ENCODE measurements at regions not wholly inside any gene's neighbourhood (a gene's known extent, or its start where the extent isn't known, plus 50 kb on each side); places are given as distances from the start of the nearest gene placed in this dataset.

GRCh38 chr14:99333841-99334635 is 62.0 kb upstream of the BCL11B start:
- no peak overlapping the region for H3K27ac ChIP-seq
- no peak overlapping the region for H3K4me3 ChIP-seq
- no peaks in the 10 kb centered on the region for H3K9me3 ChIP-seq
- no peak for DNase-seq
- intact Hi-C loops (cut with DNase I; ENCODE audit: low total_unique reads) (no loop called here), in situ Hi-C loops (cut with MboI; ENCODE audit: low sequenced_read_pairs in 4 of 4) (no loop called here)
- no peaks in the 10 kb centered on the region for H3K4me1 ChIP-seq
- H3K36me3 ChIP-seq, result no peaks in the 10 kb centered on the region
- ATAC-seq, result no peak
- TF ChIP-seq, protein P1, sequence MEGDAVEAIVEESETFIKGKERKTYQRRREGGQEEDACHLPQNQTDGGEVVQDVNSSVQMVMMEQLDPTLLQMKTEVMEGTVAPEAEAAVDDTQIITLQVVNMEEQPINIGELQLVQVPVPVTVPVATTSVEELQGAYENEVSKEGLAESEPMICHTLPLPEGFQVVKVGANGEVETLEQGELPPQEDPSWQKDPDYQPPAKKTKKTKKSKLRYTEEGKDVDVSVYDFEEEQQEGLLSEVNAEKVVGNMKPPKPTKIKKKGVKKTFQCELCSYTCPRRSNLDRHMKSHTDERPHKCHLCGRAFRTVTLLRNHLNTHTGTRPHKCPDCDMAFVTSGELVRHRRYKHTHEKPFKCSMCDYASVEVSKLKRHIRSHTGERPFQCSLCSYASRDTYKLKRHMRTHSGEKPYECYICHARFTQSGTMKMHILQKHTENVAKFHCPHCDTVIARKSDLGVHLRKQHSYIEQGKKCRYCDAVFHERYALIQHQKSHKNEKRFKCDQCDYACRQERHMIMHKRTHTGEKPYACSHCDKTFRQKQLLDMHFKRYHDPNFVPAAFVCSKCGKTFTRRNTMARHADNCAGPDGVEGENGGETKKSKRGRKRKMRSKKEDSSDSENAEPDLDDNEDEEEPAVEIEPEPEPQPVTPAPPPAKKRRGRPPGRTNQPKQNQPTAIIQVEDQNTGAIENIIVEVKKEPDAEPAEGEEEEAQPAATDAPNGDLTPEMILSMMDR (IDR thresholded peaks at IDR 0.05 in 4 of 5, conservative IDR thresholded peaks at IDR 0.05 in 1 of 5), result no peak
- TF ChIP-seq POLR2A (IDR thresholded peaks at IDR 0.05), result no peak
- H3K27me3 ChIP-seq, result peaks cover 0 to 6% (median 1%) of the 10 kb centered on the region in 3 donors

GRCh38 chr14:99333214-99333613 is 61.2 kb upstream of the BCL11B start:
- H3K4me3 ChIP-seq, result no peak overlapping the region
- DNase-seq, result no peak
- TF ChIP-seq, protein P1 (IDR thresholded peaks at IDR 0.05 in 4 of 5, conservative IDR thresholded peaks at IDR 0.05 in 1 of 5), result no peak
- TF ChIP-seq POLR2A (IDR thresholded peaks at IDR 0.05), result no peak
- H3K4me1 ChIP-seq, result no peaks in the 10 kb centered on the region
- intact Hi-C loops (cut with DNase I; ENCODE audit: low total_unique reads), result no loop called here
- ATAC-seq, result no peak
- H3K9me3 ChIP-seq, result no peaks in the 10 kb centered on the region
- peaks cover 0 to 4% (median 0%) of the 10 kb centered on the region in 3 donors for H3K27me3 ChIP-seq
- in situ Hi-C loops (cut with MboI; ENCODE audit: low sequenced_read_pairs in 4 of 4), result no loop called here
- no peak overlapping the region for H3K27ac ChIP-seq
- H3K36me3 ChIP-seq, result no peaks in the 10 kb centered on the region

- intact Hi-C loops (cut with DNase I; ENCODE audit: low total_unique reads) (no loop called here), in situ Hi-C loops (cut with MboI; ENCODE audit: low sequenced_read_pairs in 4 of 4) (no loop called here)
- Histone ChIP-seq H3K4me3 (no peak overlapping the region), H3K36me3 (no peaks in the 10 kb centered on the region), H3K9me3 (no peaks in the 10 kb centered on the region), H3K27ac (no peak overlapping the region), H3K27me3 (peaks cover 0 to 9% (median 0%) of the 10 kb centered on the region in 3 donors), H3K4me1 (no peaks in the 10 kb centered on the region)
- TF ChIP-seq POLR2A (IDR thresholded peaks at IDR 0.05), result no peak
- TF ChIP-seq, protein P1 (IDR thresholded peaks at IDR 0.05 in 4 of 5, conservative IDR thresholded peaks at IDR 0.05 in 1 of 5), result no peak
- no peak for ATAC-seq
- DNase-seq, result no peak
These were observed 59.8 kb upstream of the BCL11B start for GRCh38 chr14:99331811-99332210.

- Histone ChIP-seq H3K36me3 (no peaks in the 10 kb centered on the region), H3K27me3 (peaks cover 0 to 13% (median 0%) of the 10 kb centered on the region in 3 donors), H3K4me1 (no peaks in the 10 kb centered on the region), H3K27ac (no peak overlapping the region), H3K4me3 (no peak overlapping the region), H3K9me3 (no peaks in the 10 kb centered on the region)
- no peak for TF ChIP-seq POLR2A (IDR thresholded peaks at IDR 0.05)
- TF ChIP-seq, protein P1 (IDR thresholded peaks at IDR 0.05 in 4 of 5, conservative IDR thresholded peaks at IDR 0.05 in 1 of 5), result no peak
- intact Hi-C loops (cut with DNase I; ENCODE audit: low total_unique reads), result no loop called here
- DNase-seq (no peak), ATAC-seq (no peak)
- in situ Hi-C loops (cut with MboI; ENCODE audit: low sequenced_read_pairs in 4 of 4), result no loop called here
These were observed 58.6 kb upstream of the BCL11B start for GRCh38 chr14:99330316-99331240.
